ENCODE measurements at regions not wholly inside any gene's neighbourhood (a gene's known extent, or its start where the extent isn't known, plus 50 kb on each side); places are given as distances from the start of the nearest gene placed in this dataset.

GRCh38 chr6:50102676-50103075, 52.9 kb upstream of the DEFB112 start:
- no peak for DNase-seq (ENCODE audit: low spot score)

DNA sequence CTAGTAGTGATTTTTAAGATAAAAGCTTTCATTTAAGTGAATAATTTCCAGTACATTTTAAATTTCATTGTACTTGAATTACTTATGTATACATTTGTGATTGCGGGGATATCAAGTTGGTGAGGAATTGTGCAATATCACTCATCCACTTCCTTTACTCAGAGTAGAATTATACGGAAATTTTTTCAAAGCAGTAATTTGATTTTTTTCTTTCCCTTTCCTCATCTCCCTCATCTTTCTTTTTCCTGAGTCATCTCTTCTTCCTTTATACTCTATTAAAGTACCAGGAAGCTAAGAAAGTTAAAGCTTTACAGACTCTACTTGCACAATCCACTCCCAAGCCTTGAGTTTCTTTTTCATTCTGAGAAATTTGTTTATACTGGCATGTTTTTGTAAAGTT, 60.9 kb upstream of the DEFB112 start:
- no peak for DNase-seq (ENCODE audit: low spot score)

DNA sequence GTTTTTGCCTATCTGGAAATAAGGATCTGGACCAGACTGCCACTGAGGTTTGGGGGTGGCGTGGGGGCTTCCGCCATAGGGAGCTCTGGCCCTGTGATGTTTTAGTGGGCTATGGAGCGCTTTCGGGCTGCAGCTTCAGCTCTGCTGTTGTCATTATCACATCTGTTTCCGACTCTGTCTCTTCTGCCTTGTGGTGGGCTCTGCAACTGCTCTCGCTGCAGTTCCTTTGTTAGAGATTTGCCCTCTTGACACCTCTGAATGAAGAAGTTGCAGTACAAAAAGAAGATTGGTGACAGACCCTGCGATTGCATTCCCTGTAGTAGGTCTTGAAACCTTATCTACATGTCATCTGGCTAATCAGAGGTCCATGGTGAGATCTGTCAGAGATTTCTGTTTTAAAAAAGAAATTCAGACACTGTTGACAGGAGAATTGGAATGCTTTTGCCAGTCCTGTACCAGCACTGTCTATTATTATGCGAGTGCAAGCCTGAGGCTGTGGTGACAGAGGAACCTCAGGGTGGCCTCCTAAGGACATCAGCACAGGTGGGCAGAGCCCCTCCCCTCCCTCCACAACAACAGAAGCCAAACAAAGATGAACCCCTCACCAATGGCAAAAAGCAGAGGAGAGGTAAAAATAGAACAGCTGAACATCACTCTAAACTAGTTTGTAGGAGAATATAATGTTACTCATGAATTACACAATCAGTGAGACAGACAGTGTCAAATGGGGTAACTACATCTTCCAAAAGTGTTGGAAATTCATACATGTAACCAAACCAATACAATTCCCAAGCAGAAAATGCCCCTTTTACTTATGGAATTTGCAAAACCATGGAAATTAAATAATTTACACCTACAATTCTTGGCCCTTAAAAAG, 63.5 kb upstream of the DEFB112 start:
- no peak for DNase-seq (ENCODE audit: low spot score)

GRCh38 chr6:50116390-50116789, 66.7 kb upstream of the DEFB112 start:
- DNase-seq (ENCODE audit: low spot score) = no peak

DNA sequence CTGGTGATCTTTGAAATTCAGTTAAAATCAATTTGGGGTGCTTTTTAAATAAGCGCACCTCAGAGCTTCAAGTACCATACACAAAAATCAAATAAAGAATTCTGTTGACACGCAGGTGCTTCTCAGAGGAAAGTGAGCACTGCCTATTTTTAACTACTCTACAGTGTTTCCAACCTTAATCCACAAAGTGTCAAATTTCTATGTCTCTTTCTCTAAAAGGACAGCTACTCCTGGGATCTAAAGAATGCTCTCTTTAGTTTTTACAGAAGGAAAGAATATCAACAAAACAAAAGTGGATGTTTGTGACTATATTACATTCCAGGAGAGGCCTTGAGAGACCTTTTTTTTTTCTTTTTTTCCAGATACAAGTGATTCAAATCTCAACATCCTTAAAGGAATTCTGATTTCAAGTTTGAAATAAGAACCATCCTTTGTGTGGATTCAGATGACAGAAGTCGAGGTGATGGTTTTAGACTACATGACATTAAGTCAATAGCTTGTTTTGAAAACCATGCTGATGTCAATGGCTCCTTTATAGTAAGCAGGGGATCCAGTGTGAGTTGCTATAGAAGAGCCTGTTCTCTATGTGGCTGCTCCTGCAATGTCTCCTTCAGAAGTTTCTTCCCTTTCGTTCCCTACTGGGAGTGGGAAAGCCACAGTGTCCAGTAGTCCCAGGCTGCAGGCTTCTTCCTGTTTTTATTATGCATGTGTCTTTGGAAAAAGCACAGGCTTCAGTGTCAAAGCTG, 67.2 kb upstream of the DEFB112 start:
- no peak for DNase-seq (ENCODE audit: low spot score)

GRCh38 chr6:50120300-50120699, 70.6 kb upstream of the DEFB112 start:
- DNase-seq (ENCODE audit: low spot score) = no peak

DNA sequence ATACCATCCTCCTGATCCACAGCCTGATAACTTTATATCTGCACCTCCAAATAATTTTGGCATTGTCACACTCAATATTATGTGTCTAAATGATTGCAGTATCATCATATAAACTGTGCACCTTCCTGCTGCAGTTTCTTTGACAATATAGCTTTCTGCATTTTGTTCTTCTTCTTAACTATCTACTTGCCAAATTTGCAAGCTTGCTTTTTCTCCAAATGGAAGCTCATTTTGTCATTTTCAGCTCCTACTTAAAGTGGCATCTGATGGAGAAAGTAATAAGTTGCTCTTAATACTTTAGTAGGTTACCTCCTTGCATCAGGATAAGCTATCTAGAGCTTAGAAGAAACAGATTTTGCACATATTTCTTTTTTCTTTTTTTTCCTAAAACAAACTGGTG, 74.0 kb upstream of the DEFB112 start:
- DNase-seq (ENCODE audit: low spot score) = no peak

DNA sequence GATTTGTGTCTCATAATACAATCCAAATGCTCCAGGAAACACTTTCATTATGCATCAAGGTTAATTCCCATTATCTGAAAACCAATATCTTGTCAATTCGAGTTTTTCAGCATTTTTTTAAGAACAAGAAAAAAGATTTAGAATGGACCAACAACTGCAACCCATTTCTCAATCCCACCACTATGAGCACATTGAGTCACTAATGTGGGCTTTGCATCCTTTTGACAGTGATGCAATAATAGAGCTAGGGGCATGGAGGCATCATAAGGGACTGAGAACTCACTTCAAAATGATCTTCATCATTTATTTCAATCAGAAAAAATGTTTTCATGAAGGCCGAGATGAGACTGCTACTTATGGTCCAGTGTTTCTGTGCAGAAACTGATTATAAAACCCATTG, 74.8 kb upstream of the DEFB112 start:
- DNase-seq (ENCODE audit: low spot score) = no peak

DNA sequence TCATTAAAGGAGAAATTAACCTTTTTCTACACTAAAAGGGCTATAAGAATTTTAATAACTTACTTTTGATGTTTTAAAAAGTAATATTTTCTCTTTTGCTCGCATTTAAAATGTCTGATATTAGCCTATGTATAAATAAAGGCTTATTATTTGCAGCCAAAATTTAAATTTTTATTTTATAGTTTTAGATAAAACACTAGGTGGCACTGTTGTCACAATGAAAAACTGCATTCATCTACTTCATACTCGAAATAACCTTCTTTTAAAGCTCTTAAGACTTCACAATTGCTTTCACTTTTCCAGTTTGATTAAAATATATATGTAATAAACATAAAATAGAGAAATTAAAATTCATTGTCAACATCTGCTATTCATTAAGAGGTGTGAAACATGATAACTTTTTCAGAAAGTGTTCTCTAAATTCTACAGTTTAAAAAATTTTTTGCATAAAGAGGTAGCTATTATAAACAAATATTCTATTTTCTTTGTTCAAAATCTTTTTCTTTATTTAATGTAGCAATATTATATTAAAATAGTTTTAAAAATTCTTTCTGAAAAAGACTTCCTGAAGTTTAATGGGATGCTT, 78.8 kb upstream of the DEFB112 start:
- peak; percentile 21 for DNase-seq (ENCODE audit: low spot score)

DNA sequence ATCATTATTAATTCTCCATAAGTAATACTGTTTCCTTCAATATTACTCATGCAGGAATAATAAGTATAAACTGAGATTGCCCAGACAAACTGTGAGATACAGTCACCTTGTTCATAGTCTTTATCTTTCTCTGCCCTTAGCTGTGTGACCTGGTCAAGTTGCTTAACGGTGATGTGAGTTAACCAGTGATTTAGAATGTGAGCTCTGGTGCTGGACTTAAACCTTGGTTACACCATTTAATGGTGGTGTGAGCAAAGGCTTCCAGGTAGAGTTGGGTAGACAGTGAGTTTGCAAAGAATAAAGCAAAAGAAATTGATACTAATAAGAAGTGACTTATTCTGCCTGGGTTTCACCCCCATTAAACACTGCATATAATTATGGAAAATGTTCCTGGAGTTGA, 86.2 kb upstream of the DEFB112 start:
- DNase-seq (ENCODE audit: low spot score) = no peak

GRCh38 chr6:50141100-50141499, 91.4 kb upstream of the DEFB112 start:
- DNase-seq (ENCODE audit: low spot score) = no peak

- no peak for DNase-seq (ENCODE audit: low spot score)
Observed at GRCh38 chr6:50143011-50143719, 93.4 kb upstream of the DEFB112 start.

DNA sequence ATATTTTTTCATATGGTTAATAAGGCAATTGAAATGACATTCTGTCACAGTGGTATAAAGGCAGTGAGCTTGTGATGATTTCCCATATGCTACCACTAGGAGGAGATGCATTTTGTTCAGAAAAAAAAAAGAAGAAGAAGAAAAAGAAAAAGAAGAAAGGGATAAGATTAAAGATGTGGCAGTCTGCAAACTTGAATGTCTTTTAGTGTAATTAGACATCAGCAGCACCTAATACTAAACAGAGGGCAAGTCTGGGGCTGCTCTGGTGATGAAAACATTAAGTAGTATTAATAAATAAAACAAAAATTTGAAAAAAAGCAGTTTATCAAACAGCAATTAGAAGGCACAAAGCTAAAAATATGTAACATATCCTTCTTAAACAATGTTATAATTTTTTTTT, 95.4 kb upstream of the DEFB112 start:
- peak; percentile 33 for DNase-seq (ENCODE audit: low spot score)

DNA sequence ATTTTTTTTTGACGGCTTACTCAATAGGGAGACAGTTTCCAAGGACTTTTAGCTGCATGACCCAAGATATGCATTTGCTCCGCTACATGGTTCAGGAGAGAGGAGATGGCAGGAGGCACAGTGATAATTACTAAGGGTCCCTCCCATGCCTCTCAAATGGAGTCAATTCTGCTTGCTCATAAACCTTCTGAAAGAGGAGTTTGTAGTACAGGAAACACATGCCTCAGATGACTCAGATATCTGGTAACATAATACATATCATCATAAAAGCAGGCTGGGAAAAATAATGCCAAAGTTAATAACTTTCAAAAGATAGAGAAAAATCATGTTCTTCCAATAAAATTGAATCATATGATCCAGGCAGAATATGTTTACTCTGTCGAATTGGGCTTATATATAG, 97.6 kb upstream of the DEFB112 start:
- no peak for DNase-seq (ENCODE audit: low spot score)

- DNase-seq (ENCODE audit: low spot score) = no peak
Observed at GRCh38 chr6:50180646-50181045, 130.9 kb upstream of the DEFB112 start.

DNA sequence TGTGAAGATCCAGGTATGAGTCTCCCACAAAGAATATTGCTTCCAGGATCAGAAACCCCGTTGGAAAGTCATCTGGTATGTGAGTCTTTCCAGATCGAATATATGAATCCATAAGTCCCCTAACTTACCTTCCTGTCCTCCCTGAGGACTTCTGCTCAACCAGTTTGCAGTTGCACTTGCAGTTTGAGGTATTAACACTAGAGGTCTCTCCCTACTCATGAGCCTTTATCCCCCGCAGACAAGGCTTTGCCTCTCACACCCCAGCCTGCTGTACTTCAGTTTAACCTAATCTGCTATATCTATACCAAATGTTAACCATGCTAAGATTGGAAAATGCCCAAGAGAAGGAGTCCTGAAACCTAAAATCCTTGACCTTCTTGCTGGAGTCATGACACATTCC, 135.3 kb upstream of the DEFB112 start:
- DNase-seq (ENCODE audit: low spot score) = peak; percentile 19

- no peak for DNase-seq (ENCODE audit: low spot score)
Observed at GRCh38 chr6:50187351-50187921, 137.7 kb upstream of the DEFB112 start.

DNA sequence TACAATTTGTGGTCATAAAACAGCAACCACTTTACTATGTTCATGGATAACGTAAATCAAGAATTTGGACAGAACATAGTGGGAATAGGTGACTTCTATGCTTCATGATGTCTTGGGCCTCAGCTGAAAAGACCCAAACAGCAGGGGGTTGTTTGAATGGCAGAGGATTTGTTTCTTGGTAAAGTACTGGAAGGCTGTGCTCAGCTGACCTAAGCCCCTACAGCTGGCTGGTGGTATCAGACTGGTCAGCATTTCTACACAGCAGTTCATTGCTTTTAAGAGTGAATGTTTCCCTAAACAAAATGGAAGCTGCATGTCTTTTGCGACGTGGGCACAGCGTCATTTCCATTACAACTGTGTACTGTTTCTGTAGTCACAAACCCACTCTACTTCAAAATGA, 148.5 kb upstream of the DEFB112 start:
- no peak for DNase-seq (ENCODE audit: low spot score)

DNA sequence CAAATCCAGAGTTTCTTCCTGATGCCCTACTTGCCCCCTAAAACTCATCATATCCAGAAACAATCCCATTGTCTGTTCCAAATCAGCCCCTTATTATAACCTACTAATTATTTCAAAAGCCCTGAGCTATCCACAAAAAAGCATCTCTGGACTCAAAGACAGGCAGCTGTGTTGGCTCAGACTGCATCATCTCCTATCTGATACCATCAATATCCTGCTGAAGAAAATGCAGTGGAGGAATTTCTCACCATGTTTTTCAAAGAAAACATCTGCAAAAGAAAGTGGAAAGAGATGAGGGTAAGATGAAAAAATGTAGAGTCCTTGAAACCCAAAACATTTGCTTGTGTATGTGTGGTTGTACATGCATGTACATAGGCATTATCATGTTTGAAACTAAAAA, 153.0 kb upstream of the DEFB112 start:
- no peak for DNase-seq (ENCODE audit: low spot score)

DNA sequence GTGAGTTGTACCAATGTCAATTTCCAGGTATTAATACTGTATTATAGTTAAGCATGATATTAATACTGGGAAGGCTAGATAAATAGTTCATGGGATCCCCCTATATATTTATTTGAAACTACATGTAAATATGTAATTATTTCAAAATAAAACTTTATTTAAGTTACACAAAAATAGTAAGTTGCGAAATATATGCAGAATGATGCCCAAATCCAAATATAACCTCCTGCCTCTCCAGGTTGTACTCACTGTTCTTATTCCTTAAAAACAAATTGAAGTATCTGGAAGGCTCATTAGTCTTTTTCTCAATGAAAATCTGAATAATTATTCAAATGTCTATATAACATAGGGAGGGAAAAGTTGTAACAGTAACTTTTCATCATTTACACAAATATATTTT, 161.9 kb upstream of the DEFB112 start:
- DNase-seq (ENCODE audit: low spot score) = no peak

DNA sequence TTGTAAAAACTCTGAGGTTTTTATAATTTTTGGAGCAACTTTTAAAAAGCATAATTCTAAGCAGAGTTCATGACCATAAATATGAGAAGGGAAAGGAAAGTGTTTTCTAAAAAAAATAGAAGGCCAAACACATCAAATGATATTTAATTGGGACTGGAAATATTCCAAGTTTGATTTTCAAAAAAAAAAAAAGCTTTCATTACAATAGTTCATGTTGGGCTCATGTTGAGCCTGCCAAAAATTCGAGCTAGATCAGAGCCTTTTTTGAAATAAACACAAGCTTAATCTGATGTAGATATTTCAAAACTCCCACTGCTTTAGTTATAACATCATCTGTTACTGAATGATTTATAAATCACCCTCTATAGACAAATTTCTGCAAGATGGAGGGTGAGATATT, 163.4 kb upstream of the DEFB112 start:
- no peak for DNase-seq (ENCODE audit: low spot score)

DNA sequence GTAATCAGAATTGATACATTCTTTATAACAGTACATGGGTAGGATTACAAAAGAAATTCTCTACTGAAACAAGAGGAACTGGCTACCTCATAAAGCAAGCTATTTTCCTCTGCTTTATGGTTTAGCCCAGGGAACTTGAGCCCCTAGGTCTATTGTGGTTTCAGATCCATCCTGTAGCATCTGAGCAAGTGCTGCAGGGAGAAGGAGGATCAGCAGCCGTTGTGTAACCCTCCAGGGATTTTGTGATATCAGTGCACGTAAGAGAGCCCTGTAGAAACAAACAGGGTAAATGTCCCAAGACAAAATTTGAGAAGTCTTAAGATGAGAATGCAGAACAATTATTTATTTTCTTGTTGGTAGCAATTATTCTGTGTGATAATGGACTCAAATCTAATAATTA, 165.2 kb upstream of the DEFB112 start:
- DNase-seq (ENCODE audit: low spot score) = no peak
